GM18858 (cell line): ENCODE measurements at regions not wholly inside any gene's neighbourhood (a gene's known extent, or its start where the extent isn't known, plus 50 kb on each side); places are given as distances from the start of the nearest gene placed in this dataset.
"Not testable (repeated sequence)": the region's sequence is repeated elsewhere in the genome, so short reads cannot be mapped to it uniquely, and the experiment has no call there.

ENCODE experiments used
- ATAC-seq: cut with Tn5 transposase; IDR thresholded peaks from one replicate; pipeline ENCODE4 v1.9.1; 2021; ENCODE audit not compliant: unreplicated experiment

DNA sequence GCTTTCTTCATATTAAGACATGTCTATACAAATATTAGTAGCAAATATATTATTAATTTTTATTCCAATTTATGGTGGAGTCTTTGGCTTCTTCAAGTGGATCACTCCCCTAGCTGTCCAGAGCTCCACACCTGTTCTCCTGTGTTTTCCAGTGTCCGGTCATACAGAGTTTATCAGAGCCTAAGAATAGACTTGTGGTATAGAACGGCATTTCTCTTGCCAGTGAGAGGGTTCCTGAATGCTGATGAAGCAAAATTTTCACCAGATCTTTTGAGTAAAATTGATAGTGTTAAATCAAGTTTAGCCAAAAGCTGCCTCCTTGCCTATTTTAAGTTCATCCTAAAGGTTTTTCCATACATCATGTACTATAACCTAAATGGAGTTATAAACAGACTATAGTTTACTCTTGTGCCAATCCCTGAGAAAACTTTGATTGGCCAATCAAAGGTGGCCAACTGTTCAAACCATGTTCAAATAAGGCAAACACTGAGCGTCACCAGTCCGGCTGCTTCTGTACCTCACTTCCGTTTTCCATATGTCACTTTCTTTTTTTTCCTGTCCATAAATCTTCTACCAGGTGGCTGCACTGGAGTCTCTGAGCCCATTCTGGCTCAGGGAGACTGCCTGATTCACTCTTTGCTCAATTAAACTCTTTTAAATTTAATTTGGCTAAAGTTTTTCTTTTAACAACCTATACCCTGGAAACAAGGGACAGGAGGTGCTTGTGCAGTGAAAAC lies 422.7 kb upstream of the FRG2C start:
- ATAC-seq: not testable (repeated sequence)

DNA sequence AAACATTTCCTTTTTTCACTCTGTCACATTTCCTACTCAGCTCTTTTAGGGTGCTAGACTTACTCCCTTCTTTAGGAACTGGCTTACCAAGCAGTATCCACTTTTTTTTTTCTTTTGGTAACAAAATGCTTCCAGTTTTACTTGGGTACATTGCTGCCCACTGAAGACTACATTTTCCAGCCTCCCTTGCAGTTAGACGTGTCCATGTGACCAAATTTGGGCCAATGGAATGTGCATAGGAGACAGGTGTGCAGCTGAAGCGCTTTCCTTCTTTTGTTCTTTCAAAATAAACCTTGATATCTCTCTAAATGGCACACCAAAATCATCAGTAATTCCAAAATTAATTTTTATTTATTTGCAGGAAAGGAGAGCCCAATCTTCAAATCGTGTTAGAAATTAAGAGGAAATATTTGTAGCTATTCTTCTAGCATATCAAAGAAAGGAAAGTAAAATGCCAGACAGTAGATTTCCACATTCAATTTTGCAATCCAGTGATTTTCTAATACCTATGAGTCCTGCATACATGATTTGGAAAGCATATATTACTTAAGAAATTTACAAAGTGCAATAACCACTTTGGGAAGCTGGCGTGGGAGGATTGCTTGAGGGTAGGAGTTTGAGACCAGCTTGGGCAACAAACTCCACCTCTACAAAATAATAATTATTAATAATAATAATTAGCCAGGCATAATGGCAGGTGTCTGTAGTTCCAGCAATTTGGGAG lies 422.0 kb upstream of the FRG2C start:
- ATAC-seq: no peak

DNA sequence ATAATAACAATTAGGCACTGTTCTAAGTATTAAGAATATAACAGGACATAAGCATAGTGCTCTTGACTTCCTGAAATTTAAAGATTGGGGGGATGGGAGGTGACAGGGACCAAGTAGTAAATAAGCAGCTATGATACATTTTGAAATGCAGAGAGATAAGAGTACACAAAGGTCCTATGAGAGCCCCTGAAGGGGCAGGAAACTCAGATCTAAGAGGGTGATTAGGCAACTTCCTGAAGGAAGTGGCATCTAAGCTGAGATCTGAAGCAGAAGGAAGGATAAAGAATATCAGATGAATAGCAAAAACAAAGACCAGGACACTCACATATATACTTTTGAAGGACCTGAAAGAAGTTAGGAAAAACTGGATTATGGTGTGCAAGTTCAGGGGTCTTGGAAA lies 415.2 kb upstream of the FRG2C start:
- ATAC-seq: no peak

DNA sequence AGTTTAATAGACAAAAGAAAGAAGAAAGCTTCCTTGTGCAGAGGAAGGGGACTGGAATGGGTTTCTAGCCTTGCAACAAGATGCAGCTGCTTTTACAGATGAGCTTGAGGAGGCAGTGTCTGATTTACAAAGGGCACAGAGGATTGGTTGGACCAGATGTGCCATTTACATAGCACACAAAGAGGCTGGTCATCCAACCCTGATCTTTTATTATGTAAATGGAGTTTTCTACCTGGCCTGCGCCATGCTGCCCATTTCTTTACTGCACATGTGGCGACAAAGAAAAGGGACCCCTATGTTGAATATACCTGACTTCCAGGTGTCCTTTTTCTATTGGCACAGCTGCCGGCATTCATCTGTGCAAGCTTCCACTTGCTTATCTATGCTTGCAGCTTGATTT lies 409.4 kb upstream of the FRG2C start:
- ATAC-seq: no peak

DNA sequence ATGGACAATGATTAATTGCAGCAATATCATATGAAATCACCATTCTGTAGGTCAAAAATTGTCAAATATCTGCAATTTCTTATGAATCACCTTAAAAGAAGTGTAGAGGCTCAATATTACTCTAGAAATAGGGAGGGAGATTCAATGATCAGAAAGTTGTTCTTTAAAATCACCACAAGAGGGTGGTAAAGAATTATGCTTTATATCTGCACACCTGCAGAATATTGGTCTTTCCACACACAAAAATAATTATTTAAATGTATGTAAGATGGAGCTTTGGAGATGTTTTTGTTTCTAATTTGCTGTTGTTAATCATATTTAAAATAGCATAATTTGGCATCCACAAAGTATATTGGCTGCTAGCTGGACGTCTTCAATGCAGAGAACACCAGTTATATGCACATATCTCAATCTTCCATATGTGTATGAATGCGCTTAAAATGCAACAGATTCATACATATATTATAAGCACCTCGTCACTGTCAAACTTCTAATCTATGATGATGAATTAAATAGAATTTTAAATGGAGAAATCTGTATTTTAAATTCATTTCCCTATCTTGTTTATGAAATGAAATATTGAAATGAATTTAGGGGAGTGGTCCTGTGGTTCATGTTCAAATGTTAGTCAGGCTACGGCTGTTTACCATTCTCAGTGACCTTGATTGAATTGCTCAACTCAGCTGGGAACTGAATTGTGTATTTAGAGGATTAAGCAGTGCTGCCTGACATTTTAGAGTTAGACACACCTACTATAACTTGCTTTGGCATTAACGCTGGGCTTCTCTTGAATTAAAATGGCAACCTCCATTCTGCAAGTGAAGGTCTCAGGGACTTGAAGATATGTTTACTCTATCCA lies 405.1 kb upstream of the FRG2C start:
- peak; percentile 56 for ATAC-seq

DNA sequence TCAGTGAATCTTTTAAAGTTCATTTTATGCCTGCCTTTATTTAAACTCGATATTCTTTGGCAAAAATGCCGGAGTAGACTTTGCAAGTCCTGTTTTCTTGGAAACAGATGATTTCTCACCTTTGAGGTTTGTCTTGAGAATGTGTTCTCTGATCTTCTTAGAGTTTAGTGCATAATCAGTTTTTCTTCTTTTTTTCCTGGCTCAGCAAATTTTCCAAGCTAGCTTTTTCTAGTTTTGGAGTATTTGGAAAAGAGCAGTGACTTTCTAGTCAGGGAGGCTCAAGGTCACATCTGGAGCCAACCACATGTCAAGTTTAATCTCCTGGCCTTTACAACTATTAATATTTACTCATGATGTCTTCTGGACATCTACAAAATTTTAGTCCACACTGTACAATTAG lies 403.2 kb upstream of the FRG2C start:
- ATAC-seq: not testable (repeated sequence)

DNA sequence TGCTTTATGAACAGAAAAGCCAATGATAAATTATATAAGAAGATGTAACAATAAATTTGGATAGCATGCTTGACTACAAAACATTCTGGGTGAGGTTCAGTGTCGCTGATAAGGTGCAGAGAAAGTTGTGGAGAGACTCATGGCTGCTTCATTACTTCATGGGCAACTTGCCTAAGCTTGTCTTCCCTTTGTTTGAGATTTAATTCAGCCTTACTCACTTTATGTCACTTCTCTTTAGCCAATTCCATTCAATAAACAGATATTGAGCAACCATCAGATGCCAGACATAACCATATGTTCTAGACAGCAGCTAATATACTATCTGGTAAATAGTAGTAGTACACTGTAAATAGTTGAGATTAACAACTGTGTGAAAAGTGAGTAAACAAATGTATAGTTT lies 401.5 kb upstream of the FRG2C start:
- no peak for ATAC-seq

DNA sequence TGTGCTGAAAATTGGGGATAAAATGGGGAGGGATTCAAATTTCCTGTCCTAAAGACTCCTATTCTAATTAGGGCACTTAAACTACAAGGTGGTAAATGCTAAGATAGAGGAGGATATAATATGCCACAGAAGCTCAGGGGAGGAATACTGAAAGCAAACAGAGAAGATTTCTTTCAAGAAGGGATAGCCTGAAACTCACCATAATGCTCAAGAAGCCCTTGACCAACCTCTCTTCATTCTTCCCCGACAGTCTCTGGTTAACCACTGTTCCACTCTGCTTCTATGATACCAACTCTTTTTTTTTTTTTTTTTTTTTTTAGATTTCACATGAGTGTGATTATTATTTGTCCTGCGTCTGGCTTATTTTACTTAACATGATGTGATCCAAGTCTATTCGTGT lies 398.2 kb upstream of the FRG2C start:
- ATAC-seq: no peak

DNA sequence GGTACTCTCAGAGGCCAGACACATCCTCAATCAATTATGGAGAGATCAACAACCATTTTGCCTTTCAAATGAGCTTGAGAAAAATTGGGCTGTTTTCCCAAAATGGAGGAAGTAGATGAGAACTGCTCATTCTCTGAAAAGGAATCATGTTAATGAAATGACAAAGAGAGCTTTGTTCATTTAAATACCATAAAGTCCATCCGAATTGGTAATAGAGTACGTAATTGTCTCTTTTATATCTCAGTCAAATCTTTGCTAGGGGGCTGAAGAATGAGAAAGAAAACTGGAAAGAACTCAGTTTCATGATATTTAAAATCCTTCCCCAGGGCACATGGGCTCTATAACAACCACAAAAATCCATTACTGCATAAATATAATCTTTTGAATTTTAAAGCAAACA lies 395.6 kb upstream of the FRG2C start:
- ATAC-seq: not testable (repeated sequence)

DNA sequence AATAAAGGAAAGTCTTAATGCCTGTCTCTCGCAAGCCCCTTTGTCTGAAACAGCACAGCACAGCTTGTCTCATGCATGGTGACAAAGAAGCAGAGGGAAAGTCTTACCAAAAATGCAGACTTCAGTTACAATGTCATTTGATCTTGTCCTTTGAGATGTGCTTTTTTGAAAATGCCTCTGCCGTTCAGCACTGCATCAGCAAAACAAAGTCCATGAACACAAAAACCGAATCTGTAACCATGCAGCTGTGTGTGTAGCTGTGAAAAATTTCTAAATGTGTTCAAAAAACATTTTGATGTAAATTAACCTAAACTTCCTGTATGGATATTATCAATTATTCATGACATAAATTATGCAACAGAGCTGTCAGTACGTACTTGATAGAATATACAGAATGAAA lies 391.9 kb upstream of the FRG2C start:
- not testable (repeated sequence) for ATAC-seq

DNA sequence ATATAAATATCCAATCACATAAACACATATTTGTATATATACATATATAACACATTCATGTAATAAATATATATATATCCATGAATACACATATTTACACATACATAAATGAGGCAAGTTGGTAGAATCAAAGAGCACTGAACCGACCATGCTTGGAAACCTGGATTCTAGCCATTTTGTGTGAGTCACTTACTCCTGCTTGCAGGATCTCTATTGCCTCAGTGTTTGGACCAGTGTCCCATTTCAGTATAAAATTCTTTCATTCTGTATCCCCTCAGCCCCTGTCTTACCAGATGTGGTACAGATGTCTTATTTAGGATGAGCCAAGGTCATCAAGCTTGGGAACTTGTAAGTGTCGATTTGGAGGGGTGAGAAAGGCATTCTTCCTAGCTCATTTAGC lies 391.4 kb upstream of the FRG2C start:
- ATAC-seq: no peak

DNA sequence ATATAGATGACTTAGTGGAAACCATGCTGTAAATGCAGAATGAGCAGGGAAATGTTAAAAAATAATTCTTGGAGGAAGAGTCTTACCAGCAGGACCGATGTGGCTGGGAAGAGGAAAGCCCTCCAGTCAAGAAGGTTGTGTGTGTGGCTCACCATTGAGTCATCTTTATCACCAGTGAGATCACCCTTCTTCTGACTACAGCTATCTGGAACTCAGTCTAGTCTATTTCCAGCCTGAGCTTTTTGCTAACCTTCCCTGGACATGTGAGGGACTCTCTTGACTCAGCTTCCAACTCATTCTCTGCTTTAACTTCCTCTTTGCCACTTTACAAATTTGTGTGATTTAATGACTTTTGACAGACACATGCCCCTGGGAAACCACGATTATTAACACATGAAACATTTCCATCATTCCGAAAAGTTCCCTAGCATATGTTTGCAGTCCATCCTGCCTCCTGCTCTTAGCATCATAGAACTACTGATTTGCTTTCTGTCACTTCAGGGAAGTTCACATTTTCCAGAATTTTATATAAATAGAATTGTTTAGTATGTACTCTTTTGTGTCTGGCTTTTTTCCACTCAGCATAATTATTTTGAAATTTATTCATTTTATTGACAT lies 378.5 kb upstream of the FRG2C start:
- not testable (repeated sequence) for ATAC-seq

DNA sequence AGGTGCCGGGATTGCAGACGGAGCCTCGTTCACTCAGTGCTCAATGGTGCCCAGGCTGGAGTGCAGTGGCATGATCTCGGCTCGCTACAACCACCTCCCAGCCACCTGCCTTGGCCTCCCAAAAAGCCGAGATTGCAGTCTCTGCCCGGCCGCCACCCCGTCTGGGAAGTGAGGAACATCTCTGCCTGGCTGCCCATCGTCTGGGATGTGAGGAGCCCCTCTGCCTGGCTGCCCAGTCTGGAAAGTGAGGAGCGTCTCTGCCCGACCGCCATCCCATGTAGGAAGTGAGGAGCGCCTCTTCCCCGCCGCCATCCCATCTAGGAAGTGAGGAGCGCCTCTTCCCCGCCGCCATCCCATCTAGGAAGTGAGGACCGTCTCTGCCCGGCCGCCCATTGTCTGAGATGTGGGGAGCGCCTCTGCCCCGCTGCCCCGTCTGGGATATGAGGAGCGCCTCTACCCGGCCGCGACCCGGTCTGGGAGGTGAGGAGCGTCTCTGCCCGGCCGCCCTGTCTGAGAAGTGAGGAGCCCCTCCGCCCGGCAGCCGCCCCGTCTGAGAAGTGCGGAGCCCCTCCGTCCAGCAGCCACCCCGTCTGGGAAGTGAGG lies 375.1 kb upstream of the FRG2C start:
- not testable (repeated sequence) for ATAC-seq

DNA sequence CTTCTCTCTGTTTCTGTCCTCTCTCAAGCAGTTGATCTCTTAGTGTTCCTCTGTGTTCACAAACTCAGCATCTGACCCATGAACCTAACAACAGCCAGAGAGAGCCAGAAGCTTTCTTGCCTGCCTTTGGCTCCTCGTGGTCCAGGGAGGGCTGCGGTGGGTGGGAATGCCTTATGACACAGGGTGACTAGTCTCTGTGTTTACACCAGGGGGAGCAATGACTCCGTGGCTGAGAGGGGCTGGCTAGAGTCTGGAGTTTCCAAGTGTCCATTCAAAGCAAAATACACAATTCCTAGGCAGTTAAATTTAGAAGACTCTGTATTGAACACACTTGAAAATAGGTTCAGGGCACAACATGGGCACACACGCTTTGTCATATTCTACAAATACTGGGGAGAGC lies 370.0 kb upstream of the FRG2C start:
- ATAC-seq: no peak

DNA sequence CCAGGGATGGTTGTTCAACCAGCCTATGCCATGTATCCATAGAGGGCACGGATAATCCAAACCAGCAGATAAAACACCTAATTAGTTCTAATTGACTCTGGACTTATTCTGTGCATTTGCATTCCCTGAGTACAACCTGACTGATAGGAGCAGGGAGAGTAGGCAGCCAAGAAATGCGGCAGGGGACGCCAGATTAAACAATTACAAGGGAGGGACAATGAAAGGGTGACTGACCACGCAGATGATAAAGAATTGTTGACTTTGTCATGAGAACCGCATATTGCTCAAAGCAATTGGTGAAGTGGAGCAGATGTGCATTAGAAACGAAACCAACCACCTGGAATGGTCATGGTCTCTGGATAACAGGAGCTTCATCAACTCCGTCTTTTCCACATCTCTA lies 369.1 kb upstream of the FRG2C start:
- no peak for ATAC-seq

DNA sequence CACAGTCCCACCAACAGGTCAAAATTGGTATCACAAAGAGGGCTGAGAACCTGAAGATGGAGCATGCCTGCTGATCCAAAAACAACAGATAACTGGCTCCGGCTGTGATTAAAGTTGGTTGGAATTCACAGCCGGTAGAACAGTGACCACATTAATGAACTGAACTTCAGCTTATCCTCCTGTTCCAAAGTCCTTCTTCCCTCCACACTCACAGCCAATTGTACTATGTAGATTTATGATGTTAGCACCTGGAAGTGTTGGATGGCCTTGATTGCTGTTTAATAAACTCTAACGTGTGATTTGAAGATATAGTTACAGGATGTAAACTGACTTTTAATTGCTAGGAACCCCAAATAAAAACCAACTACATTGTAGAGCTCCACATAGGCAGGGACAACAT lies 367.3 kb upstream of the FRG2C start:
- ATAC-seq: no peak

DNA sequence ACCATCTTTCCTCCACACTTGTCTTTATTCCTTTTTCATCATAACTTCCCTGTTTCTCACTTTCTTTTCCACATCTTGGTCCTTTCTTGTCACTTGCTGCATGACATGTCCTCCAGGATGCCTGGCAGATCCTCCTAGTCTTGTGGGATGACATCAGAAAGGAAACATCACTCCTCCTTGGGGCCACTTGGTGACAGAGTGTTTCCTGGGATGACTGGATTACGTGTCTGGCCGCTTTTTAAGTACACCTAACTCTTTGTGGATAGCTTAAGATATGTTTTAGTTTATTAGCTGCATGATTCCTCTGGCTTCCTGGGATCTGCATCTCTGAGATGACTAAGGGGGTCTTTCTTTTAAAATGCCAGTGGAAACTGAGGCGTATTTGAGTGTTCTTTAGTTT lies 363.5 kb upstream of the FRG2C start:
- ATAC-seq: no peak

DNA sequence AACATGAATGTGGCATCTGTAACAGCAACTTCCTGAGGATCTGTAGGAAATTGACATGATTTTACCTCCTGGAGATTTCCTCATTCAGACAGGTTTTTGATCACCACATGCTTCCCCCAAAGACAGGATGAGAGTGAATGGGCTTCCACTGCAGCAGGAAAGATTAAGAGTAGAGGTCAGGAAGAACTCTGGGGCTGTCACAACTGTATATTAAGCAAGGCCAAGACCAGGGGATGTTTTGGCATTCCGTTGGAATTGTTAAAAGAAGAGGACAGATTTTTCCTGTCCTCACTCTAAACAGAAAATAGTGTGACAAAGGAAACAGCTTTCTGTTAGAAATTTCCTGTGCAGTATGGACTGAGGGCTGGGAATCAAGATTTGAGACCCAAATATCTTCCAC lies 363.1 kb upstream of the FRG2C start:
- ATAC-seq: not testable (repeated sequence)

DNA sequence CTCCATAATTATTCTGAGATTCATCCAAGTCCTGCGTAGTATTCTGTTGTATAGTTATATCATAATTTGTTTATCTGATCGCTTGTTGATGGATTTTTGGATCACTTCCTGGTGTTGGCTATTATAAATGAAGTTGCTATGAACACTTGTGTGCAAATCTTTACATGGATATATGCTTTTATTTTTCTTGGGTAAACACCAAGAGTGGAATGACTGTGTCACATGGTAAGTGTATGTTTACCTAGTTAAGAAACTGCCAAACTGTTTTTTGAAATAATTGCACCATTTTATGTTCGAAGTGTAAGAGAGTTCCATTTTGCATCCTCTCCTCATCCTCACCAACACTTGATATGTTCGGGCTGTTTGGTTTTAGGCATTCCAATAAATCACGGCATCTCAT lies 360.4 kb upstream of the FRG2C start:
- no peak for ATAC-seq

DNA sequence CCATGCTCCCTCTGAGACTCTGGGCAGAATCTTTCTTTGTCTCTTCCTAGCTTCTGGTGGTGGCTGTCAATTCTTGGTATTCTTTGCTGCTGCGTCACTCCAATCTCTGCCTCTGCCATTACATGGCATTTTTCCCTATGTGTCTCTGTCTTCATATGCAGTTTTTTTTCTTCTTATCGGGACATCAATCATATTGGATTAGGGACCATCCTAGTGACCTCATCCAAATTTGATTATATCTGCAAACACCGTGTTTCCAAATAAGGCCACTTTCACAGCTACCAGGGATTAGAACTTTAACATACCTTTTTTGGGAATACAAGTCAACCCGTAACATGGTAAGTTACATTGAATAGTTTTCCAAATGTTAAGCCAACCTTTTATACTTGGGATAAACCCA lies 358.2 kb upstream of the FRG2C start:
- no peak for ATAC-seq

DNA sequence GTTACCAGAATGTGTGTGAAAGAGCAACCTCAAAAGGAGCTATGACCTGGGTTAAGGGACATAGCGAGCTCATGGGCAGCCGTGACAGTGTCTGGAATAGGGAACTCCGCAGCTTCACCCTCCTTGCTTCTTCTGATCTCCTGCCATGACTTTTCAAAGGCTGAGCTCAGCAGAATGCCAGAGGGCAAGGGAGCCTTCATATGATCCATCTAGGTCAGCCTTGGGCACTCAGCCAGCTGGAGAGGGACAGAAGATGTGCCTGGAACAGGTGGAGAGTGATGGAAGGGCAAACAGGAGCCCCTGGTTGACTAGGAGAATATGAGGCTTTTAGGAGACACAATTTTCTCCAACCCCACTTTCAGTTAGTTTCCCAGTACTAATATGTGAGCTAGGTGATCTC lies 352.8 kb upstream of the FRG2C start:
- ATAC-seq: not testable (repeated sequence)
